ENCODE measurements at regions not wholly inside any gene's neighbourhood (a gene's known extent, or its start where the extent isn't known, plus 50 kb on each side); places are given as distances from the start of the nearest gene placed in this dataset.

DNA sequence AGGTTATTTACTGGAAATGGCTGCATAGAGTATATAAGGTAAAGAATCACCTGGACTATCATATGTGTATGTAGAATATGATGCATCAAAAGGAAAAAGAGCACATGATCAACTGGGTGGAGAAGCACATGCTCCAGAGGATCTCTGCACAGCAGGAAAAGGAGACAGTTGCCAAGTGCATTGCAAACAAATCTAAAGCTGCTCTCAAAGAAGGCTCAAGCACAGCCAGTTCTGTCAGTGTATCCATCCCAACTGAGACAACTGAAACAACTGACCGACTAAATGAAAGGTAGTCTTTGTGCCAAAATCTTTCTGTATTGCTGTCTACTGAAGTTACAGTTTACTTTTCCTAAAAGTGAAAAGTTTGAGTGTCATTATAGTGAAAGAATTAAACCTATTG lies 83.2 kb upstream of the SGCE start:
- POLR2A ChIA-PET, result no interaction called here
- no peaks in the 10 kb centered on the region for H3K79me2 ChIP-seq (ENCODE audit: insufficient read depth, low read length)
- H2AFZ ChIP-seq (ENCODE audit: low read depth, low read length, poor library complexity, severe bottlenecking), result no peak overlapping the region
- TF ChIP-seq, protein P1, sequence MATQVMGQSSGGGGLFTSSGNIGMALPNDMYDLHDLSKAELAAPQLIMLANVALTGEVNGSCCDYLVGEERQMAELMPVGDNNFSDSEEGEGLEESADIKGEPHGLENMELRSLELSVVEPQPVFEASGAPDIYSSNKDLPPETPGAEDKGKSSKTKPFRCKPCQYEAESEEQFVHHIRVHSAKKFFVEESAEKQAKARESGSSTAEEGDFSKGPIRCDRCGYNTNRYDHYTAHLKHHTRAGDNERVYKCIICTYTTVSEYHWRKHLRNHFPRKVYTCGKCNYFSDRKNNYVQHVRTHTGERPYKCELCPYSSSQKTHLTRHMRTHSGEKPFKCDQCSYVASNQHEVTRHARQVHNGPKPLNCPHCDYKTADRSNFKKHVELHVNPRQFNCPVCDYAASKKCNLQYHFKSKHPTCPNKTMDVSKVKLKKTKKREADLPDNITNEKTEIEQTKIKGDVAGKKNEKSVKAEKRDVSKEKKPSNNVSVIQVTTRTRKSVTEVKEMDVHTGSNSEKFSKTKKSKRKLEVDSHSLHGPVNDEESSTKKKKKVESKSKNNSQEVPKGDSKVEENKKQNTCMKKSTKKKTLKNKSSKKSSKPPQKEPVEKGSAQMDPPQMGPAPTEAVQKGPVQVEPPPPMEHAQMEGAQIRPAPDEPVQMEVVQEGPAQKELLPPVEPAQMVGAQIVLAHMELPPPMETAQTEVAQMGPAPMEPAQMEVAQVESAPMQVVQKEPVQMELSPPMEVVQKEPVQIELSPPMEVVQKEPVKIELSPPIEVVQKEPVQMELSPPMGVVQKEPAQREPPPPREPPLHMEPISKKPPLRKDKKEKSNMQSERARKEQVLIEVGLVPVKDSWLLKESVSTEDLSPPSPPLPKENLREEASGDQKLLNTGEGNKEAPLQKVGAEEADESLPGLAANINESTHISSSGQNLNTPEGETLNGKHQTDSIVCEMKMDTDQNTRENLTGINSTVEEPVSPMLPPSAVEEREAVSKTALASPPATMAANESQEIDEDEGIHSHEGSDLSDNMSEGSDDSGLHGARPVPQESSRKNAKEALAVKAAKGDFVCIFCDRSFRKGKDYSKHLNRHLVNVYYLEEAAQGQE (IDR thresholded peaks at IDR 0.05; ENCODE audit: low read depth), result no peak
- TF ChIP-seq RAD21 (IDR thresholded peaks at IDR 0.05; ENCODE audit: low read depth), result no peak
- TF ChIP-seq, protein P2, sequence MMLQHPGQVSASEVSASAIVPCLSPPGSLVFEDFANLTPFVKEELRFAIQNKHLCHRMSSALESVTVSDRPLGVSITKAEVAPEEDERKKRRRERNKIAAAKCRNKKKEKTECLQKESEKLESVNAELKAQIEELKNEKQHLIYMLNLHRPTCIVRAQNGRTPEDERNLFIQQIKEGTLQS (IDR thresholded peaks at IDR 0.05), result no peak
- TF ChIP-seq EGR1 (IDR thresholded peaks at IDR 0.05; ENCODE audit: low read depth), result no peak
- TF ChIP-seq, protein P3, sequence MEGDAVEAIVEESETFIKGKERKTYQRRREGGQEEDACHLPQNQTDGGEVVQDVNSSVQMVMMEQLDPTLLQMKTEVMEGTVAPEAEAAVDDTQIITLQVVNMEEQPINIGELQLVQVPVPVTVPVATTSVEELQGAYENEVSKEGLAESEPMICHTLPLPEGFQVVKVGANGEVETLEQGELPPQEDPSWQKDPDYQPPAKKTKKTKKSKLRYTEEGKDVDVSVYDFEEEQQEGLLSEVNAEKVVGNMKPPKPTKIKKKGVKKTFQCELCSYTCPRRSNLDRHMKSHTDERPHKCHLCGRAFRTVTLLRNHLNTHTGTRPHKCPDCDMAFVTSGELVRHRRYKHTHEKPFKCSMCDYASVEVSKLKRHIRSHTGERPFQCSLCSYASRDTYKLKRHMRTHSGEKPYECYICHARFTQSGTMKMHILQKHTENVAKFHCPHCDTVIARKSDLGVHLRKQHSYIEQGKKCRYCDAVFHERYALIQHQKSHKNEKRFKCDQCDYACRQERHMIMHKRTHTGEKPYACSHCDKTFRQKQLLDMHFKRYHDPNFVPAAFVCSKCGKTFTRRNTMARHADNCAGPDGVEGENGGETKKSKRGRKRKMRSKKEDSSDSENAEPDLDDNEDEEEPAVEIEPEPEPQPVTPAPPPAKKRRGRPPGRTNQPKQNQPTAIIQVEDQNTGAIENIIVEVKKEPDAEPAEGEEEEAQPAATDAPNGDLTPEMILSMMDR (IDR thresholded peaks at IDR 0.05 in 2 of 3, conservative IDR thresholded peaks at IDR 0.05 in 1 of 3; ENCODE audit: borderline replicate concordance in 1 of 3, insufficient read depth in 1 of 3, low read depth in 2 of 3, low read length in 2 of 3), result no peak
- no peak for TF ChIP-seq CEBPB (IDR thresholded peaks at IDR 0.05; ENCODE audit: low read depth)
- TF ChIP-seq SRF (IDR thresholded peaks at IDR 0.05; ENCODE audit: low read depth), result no peak
- TF ChIP-seq FOSL1 (IDR thresholded peaks at IDR 0.05; ENCODE audit: low read depth), result no peak
- TF ChIP-seq SP1 (IDR thresholded peaks at IDR 0.05; ENCODE audit: low read depth), result no peak
- no peak for TF ChIP-seq EZH2 (IDR thresholded peaks at IDR 0.05)
- TF ChIP-seq ZNF274 (IDR thresholded peaks at IDR 0.05; ENCODE audit: low read depth, low read length), result no peak
- TF ChIP-seq POLR2A (IDR thresholded peaks at IDR 0.05; ENCODE audit: borderline replicate concordance, extremely low read depth, insufficient read depth, insufficient read length), result no peak
- TF ChIP-seq, protein P4, sequence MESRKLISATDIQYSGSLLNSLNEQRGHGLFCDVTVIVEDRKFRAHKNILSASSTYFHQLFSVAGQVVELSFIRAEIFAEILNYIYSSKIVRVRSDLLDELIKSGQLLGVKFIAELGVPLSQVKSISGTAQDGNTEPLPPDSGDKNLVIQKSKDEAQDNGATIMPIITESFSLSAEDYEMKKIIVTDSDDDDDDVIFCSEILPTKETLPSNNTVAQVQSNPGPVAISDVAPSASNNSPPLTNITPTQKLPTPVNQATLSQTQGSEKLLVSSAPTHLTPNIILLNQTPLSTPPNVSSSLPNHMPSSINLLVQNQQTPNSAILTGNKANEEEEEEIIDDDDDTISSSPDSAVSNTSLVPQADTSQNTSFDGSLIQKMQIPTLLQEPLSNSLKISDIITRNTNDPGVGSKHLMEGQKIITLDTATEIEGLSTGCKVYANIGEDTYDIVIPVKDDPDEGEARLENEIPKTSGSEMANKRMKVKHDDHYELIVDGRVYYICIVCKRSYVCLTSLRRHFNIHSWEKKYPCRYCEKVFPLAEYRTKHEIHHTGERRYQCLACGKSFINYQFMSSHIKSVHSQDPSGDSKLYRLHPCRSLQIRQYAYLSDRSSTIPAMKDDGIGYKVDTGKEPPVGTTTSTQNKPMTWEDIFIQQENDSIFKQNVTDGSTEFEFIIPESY (IDR thresholded peaks at IDR 0.05; ENCODE audit: extremely low read depth, insufficient replicate concordance, low read length), result no peak
- no peak for TF ChIP-seq TCF7L2 (IDR thresholded peaks at IDR 0.05; ENCODE audit: borderline replicate concordance, extremely low read depth, insufficient read depth, insufficient read length)
- no peak for TF ChIP-seq YY1 (IDR thresholded peaks at IDR 0.05; ENCODE audit: extremely low read depth, insufficient replicate concordance, low read depth, low read length)
- TF ChIP-seq ZFX (IDR thresholded peaks at IDR 0.05), result no peak
- TF ChIP-seq SIN3A (IDR thresholded peaks at IDR 0.05; ENCODE audit: low read depth), result no peak
- TF ChIP-seq ELF1 (IDR thresholded peaks at IDR 0.05; ENCODE audit: borderline replicate concordance, low read depth), result no peak
- RAD21 ChIA-PET (ENCODE audit: low non-redundant PET in 1 of 2, low total read pairs in 2 of 2, uncharacterized antibody in 2 of 2, unreplicated experiment in 2 of 2), result no interaction called here
- H3K9ac ChIP-seq (ENCODE audit: low read length), result no peak overlapping the region
- no peaks in the 10 kb centered on the region for H3K9me2 ChIP-seq (ENCODE audit: insufficient read depth)
- no TSS peak for BruUV-seq (replicated peaks)
- no peak overlapping the region for H3K4me2 ChIP-seq (ENCODE audit: low read length)
- H3K27me3 ChIP-seq (ENCODE audit: insufficient read depth, low read length), result no peaks in the 10 kb centered on the region
- no peaks in the 10 kb centered on the region for H4K20me1 ChIP-seq (ENCODE audit: insufficient read depth)
- H3K36me3 ChIP-seq (ENCODE audit: control insufficient read depth in 1 of 2, insufficient read depth in 2 of 2, low read length in 2 of 2), result no peaks in the 10 kb centered on the region
- no peaks in the 10 kb centered on the region for H3K4me1 ChIP-seq (ENCODE audit: control insufficient read depth in 1 of 2, insufficient read depth in 2 of 2, low read length in 2 of 2)
- intact Hi-C loops (cut with micrococcal nuclease), result no loop called here
- no peak overlapping the region for H3K4me3 ChIP-seq (replicated peaks in 1 of 2; ENCODE audit: low read depth in 1 of 2, low read length in 2 of 2)
- DNase-seq (ENCODE audit: low read depth, low spot score) (no peak), ATAC-seq (no peak)
- CTCF ChIA-PET, result no interaction called here
- H3K9me3 ChIP-seq (ENCODE audit: control insufficient read depth in 1 of 2, insufficient read depth in 1 of 2, low read depth in 1 of 2, low read length in 2 of 2), result no peaks in the 10 kb centered on the region
- H3K27ac ChIP-seq (ENCODE audit: low read depth, low read length), result no peak overlapping the region

All from HCT116 (cell line).